Mucosa of descending colon (tissue), 3 donors: ENCODE measurements at regions not wholly inside any gene's neighbourhood (a gene's known extent, or its start where the extent isn't known, plus 50 kb on each side); places are given as distances from the start of the nearest gene placed in this dataset.
A peak's percentile ranks its signal among the peaks of the same experiment; 100 is the strongest.

ENCODE experiments used
- ATAC-seq: fragments of 200-7000 bp; cut with Tn5 transposase; one replicate; pipeline ENCODE4 v1.9.1; 2020; ENCODE audit warnings: mild to moderate bottlenecking, moderate library complexity
- DNase-seq, 3 donors: peaks; one replicate each; pipeline ENCODE4 v3.0.0-alpha.2; 2020
- H3K36me3 ChIP-seq: fragments of 200-600 bp; one replicate; pipeline ENCODE4 v1.8.0; 2021; ENCODE audit warnings: low read depth, mild to moderate bottlenecking
- H3K4me1 ChIP-seq: fragments of 200-600 bp; one replicate; pipeline ENCODE4 v1.8.0; 2021; ENCODE audit warnings: low read depth, mild to moderate bottlenecking
- H3K4me3 ChIP-seq: fragments of 200-600 bp; one replicate; pipeline ENCODE4 v1.8.0; 2021; ENCODE audit warnings: mild to moderate bottlenecking
- H3K9me3 ChIP-seq: fragments of 200-600 bp; one replicate; pipeline ENCODE4 v1.8.0; 2021; ENCODE audit warnings: mild to moderate bottlenecking
- intact Hi-C, 2 donors: fragments of 100-400 bp; cut with DNase I in 1 of 2; cut with micrococcal nuclease in 1 of 2; formaldehyde crosslinking; loops; one replicate each; pipeline versions ENCODE4 v1.11.0 to v1.11.1; 2022; cut with DNase I, micrococcal nuclease
- TF ChIP-seq, protein P1 (sequence below): fragments of 200-600 bp; IDR thresholded peaks from one replicate; pipeline ENCODE4 v1.8.0; 2022; ENCODE audit warnings: antibody characterized with exemption, mild to moderate bottlenecking
- donor health status: DM: no; HTN: no; CAD: no; lungs with moderate emphysema.
- donor health status: DM: no; HTN: no; CAD: no.
- donor health status: DM: no; HTN: yes; CAD: no.

DNA sequence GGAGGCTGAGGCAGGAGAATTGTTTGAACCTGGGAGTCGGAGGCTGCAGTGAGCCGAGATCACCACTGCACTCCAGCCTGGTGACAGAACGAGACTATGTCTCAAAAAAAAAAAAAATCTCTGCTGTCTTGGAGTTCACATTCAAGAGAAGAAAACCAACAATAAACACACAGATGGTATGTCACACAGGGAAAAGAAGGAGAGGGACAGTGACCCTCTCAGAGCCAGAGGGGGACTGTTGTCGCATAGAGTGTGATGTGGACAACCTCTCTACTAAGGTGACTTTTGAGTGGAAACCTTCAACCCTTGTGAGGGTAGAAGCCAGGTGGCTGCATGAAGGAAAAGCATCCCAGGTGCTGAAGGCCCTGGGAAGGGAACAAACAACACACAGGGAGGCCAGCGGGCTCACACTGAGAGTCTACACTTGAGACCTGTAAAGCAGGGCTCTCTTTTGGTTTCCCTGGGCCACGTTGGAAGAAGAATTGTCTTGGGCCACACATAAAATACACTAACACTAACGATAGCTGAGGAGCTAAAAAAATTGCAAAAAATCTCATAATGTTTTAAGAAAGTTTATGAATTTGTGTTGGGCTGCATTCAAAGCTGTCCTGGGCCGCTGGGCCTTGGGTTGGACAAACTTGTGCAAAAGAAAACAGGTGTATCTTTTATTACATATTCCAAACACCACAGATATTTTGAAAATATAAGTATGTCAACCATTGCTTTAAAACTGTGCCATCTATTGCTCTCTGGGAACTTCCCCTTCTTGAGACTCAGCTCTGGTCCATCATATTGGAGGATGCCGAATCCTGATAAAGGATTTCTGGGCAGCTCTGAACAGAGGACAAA lies 136.0 kb downstream of the DDX1 start:
- no peak for DNase-seq
- H3K9me3 ChIP-seq, result no peaks in the 10 kb centered on the region
- TF ChIP-seq, protein P1, sequence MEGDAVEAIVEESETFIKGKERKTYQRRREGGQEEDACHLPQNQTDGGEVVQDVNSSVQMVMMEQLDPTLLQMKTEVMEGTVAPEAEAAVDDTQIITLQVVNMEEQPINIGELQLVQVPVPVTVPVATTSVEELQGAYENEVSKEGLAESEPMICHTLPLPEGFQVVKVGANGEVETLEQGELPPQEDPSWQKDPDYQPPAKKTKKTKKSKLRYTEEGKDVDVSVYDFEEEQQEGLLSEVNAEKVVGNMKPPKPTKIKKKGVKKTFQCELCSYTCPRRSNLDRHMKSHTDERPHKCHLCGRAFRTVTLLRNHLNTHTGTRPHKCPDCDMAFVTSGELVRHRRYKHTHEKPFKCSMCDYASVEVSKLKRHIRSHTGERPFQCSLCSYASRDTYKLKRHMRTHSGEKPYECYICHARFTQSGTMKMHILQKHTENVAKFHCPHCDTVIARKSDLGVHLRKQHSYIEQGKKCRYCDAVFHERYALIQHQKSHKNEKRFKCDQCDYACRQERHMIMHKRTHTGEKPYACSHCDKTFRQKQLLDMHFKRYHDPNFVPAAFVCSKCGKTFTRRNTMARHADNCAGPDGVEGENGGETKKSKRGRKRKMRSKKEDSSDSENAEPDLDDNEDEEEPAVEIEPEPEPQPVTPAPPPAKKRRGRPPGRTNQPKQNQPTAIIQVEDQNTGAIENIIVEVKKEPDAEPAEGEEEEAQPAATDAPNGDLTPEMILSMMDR, result no peak
- ATAC-seq, result no peak
- intact Hi-C loops, result no loop called here
- peaks cover 5% of the 10 kb centered on the region for H3K4me1 ChIP-seq
- H3K36me3 ChIP-seq, result no peaks in the 10 kb centered on the region
- H3K4me3 ChIP-seq, result no peak overlapping the region

DNA sequence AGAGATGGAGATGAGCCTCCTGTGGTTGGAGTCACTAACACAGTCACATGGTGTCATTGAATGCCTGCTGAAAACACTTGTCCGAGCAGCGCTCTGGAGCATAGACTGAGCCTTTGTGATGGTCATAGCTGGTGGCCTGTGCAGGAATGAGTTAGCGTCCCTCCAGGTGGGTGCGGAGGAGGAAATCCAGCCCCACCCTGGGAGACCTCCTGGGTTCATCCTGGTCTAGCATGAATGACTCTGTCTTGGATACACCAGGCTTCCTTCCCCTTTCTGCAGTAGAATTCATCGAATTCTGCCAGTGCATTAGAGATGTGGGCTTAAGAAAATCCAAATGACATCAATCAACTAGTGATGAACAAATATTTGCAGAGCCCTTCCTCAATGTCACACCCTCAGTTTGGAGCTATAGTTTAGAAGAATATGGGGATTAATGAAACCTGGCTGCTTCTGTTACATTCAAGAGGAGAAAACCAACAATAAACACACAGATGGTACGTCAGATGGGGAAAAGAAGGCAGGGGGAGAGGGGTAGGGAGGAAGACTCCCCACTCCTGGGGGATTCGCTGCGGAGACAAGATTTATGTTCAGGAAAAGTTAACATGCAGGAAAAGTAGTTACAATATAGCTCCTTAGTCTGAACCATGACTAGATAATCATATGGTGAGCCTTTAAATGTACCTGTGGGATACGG lies 136.7 kb downstream of the DDX1 start:
- intact Hi-C loops, result no loop called here
- TF ChIP-seq, protein P1, result no peak
- DNase-seq (no peak), ATAC-seq (no peak)
- no peak overlapping the region for H3K4me3 ChIP-seq
- peaks cover 5% of the 10 kb centered on the region for H3K4me1 ChIP-seq
- H3K36me3 ChIP-seq, result no peaks in the 10 kb centered on the region
- H3K9me3 ChIP-seq, result no peaks in the 10 kb centered on the region

DNA sequence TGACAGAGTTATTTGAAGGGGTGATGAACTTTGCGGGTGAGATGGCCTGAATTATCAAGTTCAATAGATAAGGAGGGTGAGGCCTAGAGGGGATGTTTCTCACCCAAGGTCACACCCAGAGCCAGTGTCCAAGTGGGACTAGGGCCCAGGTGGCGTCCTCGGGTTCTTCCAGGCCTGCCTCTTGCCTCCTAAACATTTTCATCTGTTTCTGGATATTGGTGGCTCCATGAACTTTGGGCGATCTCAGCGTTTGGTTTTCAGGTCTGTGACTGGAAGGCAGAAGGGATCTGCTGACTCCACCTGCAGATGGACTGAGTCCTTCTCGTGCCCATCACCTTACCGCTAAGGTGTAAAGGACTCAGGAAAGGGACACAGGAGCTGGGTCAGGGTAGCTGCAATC lies 137.3 kb downstream of the DDX1 start:
- Histone ChIP-seq H3K9me3 (no peaks in the 10 kb centered on the region), H3K36me3 (no peaks in the 10 kb centered on the region), H3K4me1 (peaks cover 5% of the 10 kb centered on the region), H3K4me3 (no peak overlapping the region)
- no peak for DNase-seq
- intact Hi-C loops, result no loop called here
- ATAC-seq, result no peak
- TF ChIP-seq, protein P1, result no peak

DNA sequence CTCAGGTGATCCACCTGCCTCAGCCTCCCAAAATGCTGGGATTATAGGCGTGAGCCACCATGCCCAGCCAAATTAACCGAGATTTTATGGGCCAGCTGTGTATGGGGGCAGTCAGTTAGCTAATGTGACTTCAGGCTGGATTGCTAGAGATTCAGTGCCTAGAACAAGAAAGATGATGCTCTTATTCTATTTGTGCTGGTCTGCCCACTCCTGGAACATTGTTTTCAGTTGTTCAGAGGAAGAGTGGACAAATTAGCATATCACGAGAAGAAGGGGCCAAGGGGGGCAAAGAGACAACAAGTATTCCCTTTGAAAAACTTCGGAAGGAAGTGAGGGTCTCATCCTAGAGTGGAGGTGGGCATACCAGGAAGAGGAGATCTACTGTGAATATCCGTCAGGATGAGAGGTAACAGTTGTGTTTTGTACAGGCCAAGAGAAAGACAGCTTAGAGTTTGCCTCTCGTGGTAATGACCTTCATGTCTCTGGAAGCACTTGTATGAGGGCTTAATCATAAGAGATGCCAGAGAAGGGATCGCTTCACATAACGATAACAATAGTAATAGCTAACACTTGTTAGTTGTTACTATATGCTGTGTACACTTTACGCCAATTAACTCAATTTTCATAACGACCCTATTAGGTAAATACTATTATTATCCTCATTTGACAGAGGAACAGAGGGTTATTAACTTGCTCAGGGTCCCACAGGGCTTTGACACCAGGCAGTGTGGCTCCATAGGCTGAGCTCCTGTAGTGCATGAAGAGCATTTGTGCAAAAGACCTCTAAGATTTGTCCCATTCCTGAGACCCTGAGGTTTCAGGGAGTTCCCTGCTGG lies 138.3 kb downstream of the DDX1 start:
- DNase-seq (no peak), ATAC-seq (no peak)
- H3K9me3 ChIP-seq, result no peaks in the 10 kb centered on the region
- H3K36me3 ChIP-seq, result no peaks in the 10 kb centered on the region
- TF ChIP-seq, protein P1, result no peak
- intact Hi-C loops, result no loop called here
- peaks cover 5% of the 10 kb centered on the region for H3K4me1 ChIP-seq
- H3K4me3 ChIP-seq, result no peak overlapping the region

DNA sequence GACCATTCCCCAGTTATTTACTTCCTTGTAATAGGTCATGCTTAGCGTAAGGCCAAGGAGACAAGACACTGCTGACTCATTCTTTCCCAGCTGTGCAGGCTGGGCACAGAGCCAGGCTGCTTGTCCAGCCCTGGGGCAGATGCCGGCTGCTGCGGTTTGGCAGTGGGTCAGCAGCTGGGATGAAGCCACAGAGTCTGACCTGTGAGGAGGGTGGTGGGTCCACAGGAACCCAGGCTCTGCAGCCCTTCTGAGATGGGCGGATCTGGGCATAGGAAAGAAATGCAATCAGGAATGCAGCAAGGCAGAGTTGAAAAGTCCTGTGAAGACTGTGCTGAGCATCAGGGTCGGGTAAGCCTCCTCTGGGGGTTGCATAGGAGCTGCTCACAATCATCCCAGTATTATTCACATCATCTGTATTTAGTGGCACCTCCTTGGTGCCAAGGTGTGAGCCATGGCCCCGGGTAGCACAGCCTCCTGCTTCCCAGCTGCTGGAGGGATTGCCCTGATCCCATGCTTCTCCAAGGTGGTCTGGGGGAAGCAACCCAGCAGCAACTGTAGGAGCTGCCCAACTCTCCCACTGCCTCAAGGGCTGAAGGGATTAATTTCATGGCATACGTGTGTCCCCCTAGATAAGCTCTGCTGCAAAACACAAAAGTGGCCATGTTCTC lies 139.0 kb downstream of the DDX1 start:
- TF ChIP-seq, protein P1, result no peak
- Histone ChIP-seq H3K9me3 (no peaks in the 10 kb centered on the region), H3K4me1 (peaks cover 5% of the 10 kb centered on the region), H3K4me3 (no peak overlapping the region), H3K36me3 (no peaks in the 10 kb centered on the region)
- intact Hi-C loops, result no loop called here
- DNase-seq (peak; percentile 84 to 89 (median 88)), ATAC-seq (peak; percentile 80)
